ENCODE measurements at regions not wholly inside any gene's neighbourhood (a gene's known extent, or its start where the extent isn't known, plus 50 kb on each side); places are given as distances from the start of the nearest gene placed in this dataset.

GRCh38 chr18:48488388-48488850 lies 50.4 kb upstream of the CTIF start:
- DNase-seq = peak; percentile 88

DNA sequence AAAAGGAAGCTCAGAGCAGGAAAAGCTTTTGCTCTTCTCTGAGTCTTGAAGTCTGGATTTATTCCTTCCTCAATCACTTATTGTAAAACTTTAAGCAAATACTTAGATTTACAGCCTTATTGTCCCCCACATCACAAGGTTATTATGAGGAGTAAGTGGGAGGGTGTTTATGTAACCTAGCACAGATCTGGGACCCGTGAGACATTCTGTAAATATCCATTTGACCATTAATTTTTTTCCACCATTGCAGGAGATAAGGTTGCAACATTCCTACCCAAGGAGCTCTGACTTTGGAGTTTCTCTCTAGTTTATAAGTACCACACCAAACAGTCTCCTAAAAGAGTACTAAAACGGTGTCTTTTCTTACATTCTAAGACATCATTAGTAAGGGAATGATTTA lies 52.1 kb upstream of the CTIF start:
- DNase-seq = peak; percentile 32

DNA sequence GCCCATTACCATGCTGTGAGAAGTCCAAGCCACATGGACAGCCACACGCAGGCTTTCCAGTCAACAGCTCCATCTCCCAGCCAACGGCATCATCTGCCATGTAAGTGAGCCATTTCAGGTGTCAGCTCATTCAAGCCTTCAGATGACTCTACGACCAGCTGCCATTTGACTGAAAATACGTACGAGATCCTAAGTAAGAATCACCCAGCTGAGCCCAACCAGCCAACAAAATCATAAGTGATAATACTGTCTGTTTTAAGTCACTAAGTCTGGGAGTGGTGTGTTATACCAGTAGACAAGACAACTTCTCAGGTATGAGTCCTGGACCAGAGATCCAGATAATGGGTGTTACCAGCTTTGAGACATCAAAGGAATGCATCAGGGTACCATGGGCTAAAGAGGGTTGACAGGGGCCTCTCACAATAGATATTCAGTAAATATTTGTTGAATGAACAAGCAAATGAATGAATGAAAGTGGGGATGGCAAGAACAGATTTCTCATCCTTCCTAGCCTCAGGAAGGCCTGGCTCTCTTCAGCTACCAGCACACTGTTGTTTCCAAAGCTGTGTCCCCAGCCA lies 52.9 kb upstream of the CTIF start:
- DNase-seq = no peak

GRCh38 chr18:48481092-48481491 lies 57.7 kb upstream of the CTIF start:
- no peak for DNase-seq

DNA sequence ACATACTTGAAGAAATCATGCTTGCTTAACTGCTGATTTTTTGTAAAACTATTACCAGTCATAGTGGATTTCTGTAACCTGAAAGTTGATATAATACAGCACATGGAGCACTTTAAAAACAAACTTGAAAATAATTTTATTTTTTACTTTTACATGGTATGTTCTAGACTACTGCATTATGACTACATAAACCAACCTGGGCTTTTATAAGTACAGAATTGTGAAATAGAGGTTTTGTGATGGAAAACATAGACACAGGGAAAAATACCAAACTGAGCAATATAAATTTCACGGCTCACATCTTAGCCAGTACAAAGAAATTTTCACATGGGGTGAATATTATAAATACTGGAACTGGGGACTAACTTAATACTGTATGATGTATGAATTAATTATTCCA lies 59.3 kb upstream of the CTIF start:
- no peak for DNase-seq

- no peak for DNase-seq
Measured at GRCh38 chr18:48477348-48477747, 61.5 kb upstream of the CTIF start.

- DNase-seq = no peak
Measured at GRCh38 chr18:48476550-48476917, 62.3 kb upstream of the CTIF start.

DNA sequence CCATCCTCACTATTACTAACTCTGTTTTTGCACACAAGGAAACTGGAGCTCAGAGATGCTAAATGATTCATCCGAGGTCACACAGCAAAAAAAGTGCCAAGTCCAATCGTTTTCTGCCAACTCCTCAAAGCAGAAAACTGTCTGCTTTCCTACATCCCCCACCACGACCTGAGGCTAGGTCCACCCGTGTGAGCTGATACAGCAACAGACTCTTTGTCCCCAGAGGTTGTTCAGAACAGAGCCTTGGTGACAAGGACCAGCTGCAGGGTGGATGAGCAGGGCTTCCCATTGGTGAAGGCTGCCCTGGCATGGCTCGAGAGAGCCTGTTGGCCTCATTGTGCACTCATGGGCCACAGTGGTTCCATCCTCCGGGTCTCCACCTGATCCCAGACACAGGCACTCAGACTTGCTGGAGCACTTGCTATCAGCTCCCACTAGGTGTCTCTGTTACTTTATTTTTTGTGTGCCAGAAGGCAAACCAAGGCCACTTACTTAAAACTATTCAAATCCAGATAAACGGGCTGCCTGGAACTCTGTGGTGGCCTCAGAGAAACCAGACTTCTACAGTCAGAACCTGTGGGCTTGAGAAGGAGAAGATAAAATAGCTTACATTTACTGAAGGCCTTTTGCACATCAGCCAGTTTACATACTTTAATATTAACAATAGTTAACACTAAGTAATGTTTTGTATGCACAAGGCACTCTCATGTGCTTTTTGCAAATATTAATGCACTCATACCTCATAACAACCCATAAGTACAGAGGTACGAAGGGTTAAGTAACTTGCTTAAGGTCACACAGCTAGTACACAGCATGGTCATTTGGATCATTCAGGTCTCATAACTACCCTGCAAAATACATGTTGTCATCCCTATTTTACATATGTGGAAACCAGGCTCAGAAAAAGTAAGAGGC lies 62.9 kb upstream of the CTIF start:
- peak; percentile 77 for DNase-seq

- DNase-seq = no peak
Measured at GRCh38 chr18:48473816-48474215, 64.6 kb upstream of the ZBTB7C start.

DNA sequence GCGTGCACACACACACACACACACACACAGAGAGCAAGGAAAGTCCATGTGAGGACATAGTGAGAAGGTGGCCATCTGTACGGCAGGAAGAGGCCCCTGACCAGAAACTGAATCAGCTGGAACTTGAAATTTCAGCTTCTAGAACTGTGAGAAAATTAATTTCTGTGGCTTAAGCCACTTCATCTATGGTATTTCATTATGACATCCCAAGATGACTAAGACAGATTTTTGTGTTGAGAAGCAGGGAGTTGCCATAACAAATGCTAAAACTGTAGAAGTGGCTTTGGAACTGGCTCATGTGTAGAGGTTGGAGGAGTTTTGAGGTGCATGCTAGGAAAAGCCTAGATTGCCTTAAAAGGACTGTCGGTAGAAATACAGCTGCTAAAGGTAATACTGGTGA lies 63.4 kb upstream of the ZBTB7C start:
- peak; percentile 32 for DNase-seq

DNA sequence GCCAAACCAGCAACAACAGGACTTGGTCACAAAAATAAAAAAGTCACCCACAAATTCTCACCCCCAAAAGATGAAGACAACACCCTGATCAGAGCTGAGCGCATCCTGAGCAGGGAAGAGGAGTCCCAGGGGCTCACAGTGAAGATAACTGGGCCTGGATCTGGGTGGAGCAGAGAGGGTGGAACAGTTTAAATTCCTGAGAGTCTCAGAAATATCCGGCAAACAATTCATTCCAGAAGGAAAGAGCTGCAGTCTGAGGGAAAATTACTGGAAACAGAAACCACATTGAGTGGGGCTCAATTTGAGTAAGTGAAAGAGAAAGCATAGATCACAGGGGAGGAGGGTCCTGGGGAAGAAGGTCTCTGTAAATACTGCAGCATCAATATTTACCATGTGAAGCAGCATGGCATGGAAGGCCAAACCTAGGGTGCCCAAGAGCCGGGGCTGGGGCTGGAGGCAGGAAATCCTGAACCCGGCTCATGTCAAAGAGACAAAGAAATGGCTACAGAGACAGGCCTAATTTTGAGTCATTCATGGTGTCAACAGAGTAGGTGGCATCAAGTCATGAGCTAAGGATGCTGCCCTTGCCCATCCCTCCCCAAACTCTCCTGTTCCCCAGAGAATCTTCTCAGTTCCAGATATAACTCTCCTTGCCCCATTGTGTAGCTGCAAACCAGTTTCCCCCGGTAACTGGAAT lies 61.4 kb upstream of the ZBTB7C start:
- DNase-seq = no peak

DNA sequence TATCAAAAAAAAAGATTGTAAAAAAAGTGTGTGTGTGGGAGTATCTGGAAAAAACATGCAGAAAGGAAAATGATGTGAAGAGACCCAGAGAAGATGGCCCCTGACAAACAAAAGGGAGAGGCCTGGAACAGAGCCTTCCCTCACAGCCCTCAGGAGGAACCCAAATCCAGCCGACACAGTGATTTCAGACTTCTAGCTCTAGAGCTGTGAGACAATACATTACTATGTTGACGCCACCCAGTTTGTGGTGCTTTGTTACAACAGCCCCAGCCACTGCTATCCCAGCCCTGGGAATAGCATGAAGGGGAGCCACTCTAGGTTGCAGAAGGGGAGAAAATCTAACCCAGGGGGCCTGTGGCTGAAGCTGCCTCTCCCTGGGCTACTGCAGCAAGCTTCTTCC lies 59.0 kb upstream of the ZBTB7C start:
- no peak for DNase-seq

DNA sequence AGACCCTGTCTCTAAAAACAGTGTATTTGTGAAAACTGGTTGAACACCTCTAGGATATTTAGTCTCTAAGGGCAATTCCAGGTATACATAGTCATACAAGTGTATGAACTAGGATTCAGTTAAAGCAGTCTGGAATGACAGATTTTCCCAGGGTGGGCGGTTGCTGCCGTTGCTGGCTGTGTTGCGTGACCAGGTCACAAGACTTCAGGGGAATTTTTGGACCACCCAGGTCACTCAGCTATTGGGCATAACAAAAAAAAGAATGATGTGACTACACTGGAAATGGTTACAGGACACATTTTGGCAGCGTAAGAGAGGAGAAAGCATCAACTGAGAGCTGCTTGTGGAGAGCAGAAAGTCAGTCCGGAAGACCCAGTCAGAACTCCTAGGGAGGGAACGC lies 58.0 kb upstream of the ZBTB7C start:
- no peak for DNase-seq

DNA sequence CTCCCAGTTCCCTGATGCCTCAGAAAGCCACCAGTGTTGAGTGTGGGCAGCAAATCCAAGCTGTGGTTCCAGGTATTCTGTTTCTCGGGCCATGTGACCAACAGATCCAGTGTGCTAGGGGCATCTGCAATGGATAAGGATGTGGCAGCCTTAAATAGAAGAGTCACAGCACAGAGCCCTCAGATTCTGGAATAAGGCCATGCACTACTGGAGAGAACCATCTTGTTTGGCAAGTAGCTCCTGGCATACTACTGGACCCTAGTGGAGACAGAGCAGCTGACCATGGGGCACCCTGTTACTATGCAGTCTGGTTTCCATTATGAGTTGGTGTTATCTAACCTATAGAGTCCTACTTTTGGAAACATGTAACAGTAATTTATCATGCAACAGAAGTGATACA lies 53.3 kb upstream of the ZBTB7C start:
- DNase-seq = no peak

- DNase-seq = no peak
Measured at GRCh38 chr18:48460929-48461583, 51.9 kb upstream of the ZBTB7C start.

DNA sequence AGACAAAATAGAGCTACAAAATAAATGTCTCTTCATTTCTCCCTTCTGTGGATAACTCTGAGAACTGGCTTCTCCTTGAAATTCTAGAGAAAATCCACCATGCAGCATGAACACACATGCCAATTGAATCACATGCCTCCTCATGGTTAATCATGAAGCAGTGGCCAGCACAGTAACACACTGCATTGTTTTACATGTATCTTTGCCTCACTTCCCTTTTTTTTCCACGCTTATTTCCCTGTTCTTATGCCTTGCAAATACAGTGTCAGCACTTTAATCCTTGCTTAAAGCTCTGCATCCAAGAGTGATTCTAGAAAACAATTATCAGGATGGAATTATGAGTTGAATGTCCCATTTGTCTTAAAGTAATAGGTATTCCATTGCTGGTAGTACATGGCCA lies 50.3 kb upstream of the ZBTB7C start:
- DNase-seq = no peak

DNA sequence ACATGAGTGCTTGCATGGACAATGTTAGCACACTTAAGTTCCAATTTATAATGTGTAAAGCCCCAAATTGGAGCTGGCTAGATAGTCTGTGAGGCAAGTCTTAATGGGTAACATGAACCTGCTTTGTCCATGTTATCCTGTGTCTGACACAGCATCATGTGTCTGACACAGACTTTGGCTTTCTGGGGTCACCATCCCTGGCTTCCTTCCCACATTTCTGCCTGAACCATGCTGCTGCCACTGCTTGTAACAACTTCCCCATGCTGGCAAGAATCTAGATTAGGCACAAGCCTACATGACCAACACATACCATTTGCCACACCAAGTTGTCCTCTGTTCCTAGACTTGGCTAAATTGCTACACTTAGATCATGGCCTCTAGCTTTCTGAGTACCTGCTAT lies 49.8 kb upstream of the ZBTB7C start:
- no peak for DNase-seq
